ENCODE measurements at regions not wholly inside any gene's neighbourhood (a gene's known extent, or its start where the extent isn't known, plus 50 kb on each side); places are given as distances from the start of the nearest gene placed in this dataset.

GRCh38 chr3:168583977-168584376 lies 488.3 kb upstream of the GOLIM4 start:
- H3K9me3 Mint-ChIP-seq, result peaks cover 0 to 3% of the 10 kb centered on the region in 2 donors
- no peaks in the 10 kb centered on the region for H3K36me3 Mint-ChIP-seq (ENCODE audit: insufficient read depth in 2 of 2)
- no peaks in the 10 kb centered on the region for H3K4me1 Mint-ChIP-seq (ENCODE audit: low read depth)
- no peaks in the 10 kb centered on the region for H3K27me3 Mint-ChIP-seq (ENCODE audit: low read depth)
- DNase-seq (no peak), ATAC-seq (replicated peaks in 1 of 2) (no peak)
- no peak overlapping the region for H3K27ac Mint-ChIP-seq
- no peak overlapping the region for H3K4me3 Mint-ChIP-seq

DNA sequence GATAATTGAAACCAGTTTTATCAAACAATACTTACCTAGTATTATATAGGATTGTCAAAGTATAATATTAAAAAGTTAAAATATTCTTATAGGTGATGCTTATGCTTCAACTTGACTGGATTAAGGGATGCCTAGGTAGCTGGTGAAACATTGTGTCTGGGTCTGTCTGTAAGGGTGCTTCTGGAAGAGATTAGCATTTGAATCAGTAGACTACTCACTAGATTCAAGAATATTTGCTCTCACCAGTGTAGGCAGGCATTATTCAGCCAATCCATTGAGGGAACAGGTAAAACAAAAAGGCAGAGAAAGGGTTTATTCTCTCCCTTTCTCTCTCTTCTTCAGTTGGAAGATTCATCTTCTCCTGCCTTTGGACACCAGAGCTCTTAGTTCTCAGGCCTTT lies 486.8 kb upstream of the GOLIM4 start:
- Mint-ChIP-seq H3K27me3 (ENCODE audit: low read depth) (no peaks in the 10 kb centered on the region), H3K36me3 (ENCODE audit: insufficient read depth in 2 of 2) (no peaks in the 10 kb centered on the region), H3K4me3 (no peak overlapping the region), H3K9me3 (peaks cover 0 to 3% of the 10 kb centered on the region in 2 donors), H3K4me1 (ENCODE audit: low read depth) (no peaks in the 10 kb centered on the region), H3K27ac (no peak overlapping the region)
- no peak for ATAC-seq (replicated peaks in 1 of 2)
- no peak for DNase-seq

GRCh38 chr3:168581771-168582225 lies 486.1 kb upstream of the GOLIM4 start:
- no peak overlapping the region for H3K27ac Mint-ChIP-seq
- H3K9me3 Mint-ChIP-seq, result peaks cover 0 to 3% of the 10 kb centered on the region in 2 donors
- no peaks in the 10 kb centered on the region for H3K36me3 Mint-ChIP-seq (ENCODE audit: insufficient read depth in 2 of 2)
- ATAC-seq (replicated peaks in 1 of 2) (no peak), DNase-seq (no peak)
- no peaks in the 10 kb centered on the region for H3K27me3 Mint-ChIP-seq (ENCODE audit: low read depth)
- H3K4me1 Mint-ChIP-seq (ENCODE audit: low read depth), result no peaks in the 10 kb centered on the region
- no peak overlapping the region for H3K4me3 Mint-ChIP-seq

DNA sequence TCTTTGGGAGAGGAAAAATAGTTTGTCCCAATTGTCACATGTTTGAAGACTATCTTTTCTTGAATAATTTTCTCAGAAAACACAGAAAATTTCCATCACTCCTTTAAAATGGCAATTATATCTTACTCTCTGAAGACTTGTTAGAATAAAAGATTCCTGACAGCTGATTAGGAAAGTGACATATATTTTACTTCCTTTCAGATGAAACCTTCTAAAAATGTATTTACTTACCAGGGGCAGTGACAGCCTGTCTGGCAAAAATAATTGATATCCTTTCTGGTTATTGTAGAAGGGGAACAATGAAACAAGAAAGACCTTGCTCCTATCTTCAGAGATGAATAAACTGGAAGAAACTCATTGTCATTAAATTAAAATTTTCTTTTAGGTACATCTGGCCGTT lies 483.3 kb upstream of the GOLIM4 start:
- Mint-ChIP-seq H3K9me3 (peaks cover 0 to 2% of the 10 kb centered on the region in 2 donors), H3K36me3 (ENCODE audit: insufficient read depth in 2 of 2) (no peaks in the 10 kb centered on the region), H3K4me3 (no peak overlapping the region), H3K27ac (no peak overlapping the region), H3K4me1 (ENCODE audit: low read depth) (no peaks in the 10 kb centered on the region), H3K27me3 (ENCODE audit: low read depth) (no peaks in the 10 kb centered on the region)
- DNase-seq (no peak), ATAC-seq (replicated peaks in 1 of 2) (no peak)

- Mint-ChIP-seq H3K36me3 (ENCODE audit: insufficient read depth in 2 of 2) (no peaks in the 10 kb centered on the region), H3K9me3 (peaks cover 0 to 2% of the 10 kb centered on the region in 2 donors), H3K4me1 (ENCODE audit: low read depth) (no peaks in the 10 kb centered on the region), H3K27ac (no peak overlapping the region), H3K4me3 (no peak overlapping the region), H3K27me3 (ENCODE audit: low read depth) (no peaks in the 10 kb centered on the region)
- DNase-seq (no peak), ATAC-seq (replicated peaks in 1 of 2) (no peak)
These were observed 480.0 kb upstream of the GOLIM4 start for GRCh38 chr3:168575750-168576149.

- Mint-ChIP-seq H3K36me3 (ENCODE audit: insufficient read depth in 2 of 2) (no peaks in the 10 kb centered on the region), H3K4me1 (ENCODE audit: low read depth) (no peaks in the 10 kb centered on the region), H3K27me3 (ENCODE audit: low read depth) (no peaks in the 10 kb centered on the region), H3K9me3 (peaks cover 0 to 2% of the 10 kb centered on the region in 2 donors), H3K4me3 (no peak overlapping the region), H3K27ac (no peak overlapping the region)
- no peak for DNase-seq
- no peak for ATAC-seq (replicated peaks in 1 of 2)
These were observed 478.9 kb upstream of the GOLIM4 start for GRCh38 chr3:168574455-168575158.

- no peaks in the 10 kb centered on the region for H3K4me1 Mint-ChIP-seq (ENCODE audit: low read depth)
- no peak overlapping the region for H3K4me3 Mint-ChIP-seq
- ATAC-seq (replicated peaks in 1 of 2) (no peak), DNase-seq (no peak)
- H3K9me3 Mint-ChIP-seq, result peaks cover 0 to 2% of the 10 kb centered on the region in 2 donors
- no peaks in the 10 kb centered on the region for H3K27me3 Mint-ChIP-seq (ENCODE audit: low read depth)
- H3K36me3 Mint-ChIP-seq (ENCODE audit: insufficient read depth in 2 of 2), result no peaks in the 10 kb centered on the region
- H3K27ac Mint-ChIP-seq, result no peak overlapping the region
These were observed 474.9 kb upstream of the GOLIM4 start for GRCh38 chr3:168570404-168571155.

- no peak overlapping the region for H3K27ac Mint-ChIP-seq
- DNase-seq, result no peak
- ATAC-seq (replicated peaks in 1 of 2), result no peak
- H3K4me1 Mint-ChIP-seq (ENCODE audit: low read depth), result no peaks in the 10 kb centered on the region
- no peaks in the 10 kb centered on the region for H3K27me3 Mint-ChIP-seq (ENCODE audit: low read depth)
- H3K9me3 Mint-ChIP-seq, result peaks cover 1 to 2% of the 10 kb centered on the region in 2 donors
- H3K4me3 Mint-ChIP-seq, result no peak overlapping the region
- H3K36me3 Mint-ChIP-seq (ENCODE audit: insufficient read depth in 2 of 2), result no peaks in the 10 kb centered on the region
These were observed 463.1 kb upstream of the GOLIM4 start for GRCh38 chr3:168558728-168559411.

- peaks cover 0 to 2% of the 10 kb centered on the region in 2 donors for H3K36me3 Mint-ChIP-seq (ENCODE audit: insufficient read depth in 2 of 2)
- H3K4me3 Mint-ChIP-seq, result no peak overlapping the region
- H3K9me3 Mint-ChIP-seq, result peaks cover 0 to 2% of the 10 kb centered on the region in 2 donors
- H3K4me1 Mint-ChIP-seq (ENCODE audit: low read depth), result no peaks in the 10 kb centered on the region
- DNase-seq, result no peak
- no peak overlapping the region for H3K27ac Mint-ChIP-seq
- no peak for ATAC-seq (replicated peaks in 1 of 2)
- H3K27me3 Mint-ChIP-seq (ENCODE audit: low read depth), result no peaks in the 10 kb centered on the region
These were observed 456.5 kb upstream of the GOLIM4 start for GRCh38 chr3:168552251-168552650.

DNA sequence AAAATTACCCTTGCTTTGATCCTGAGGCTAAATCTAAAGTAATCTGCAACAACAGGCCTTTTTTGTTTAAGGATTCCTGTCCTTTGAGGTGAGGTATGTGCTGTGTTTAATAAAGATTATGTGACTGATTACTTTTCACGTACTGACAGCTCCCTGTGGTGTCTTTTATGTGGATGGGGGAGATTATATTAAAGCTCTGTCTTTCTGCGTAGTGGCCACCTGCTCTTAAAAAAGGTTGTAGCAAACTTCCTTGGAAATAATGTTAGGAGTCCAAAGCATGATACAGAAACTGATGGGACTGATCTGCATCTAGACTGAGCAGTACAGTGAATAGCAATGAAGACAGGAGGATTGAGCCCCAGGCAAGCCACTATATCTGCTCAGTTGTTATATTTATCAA lies 453.0 kb upstream of the GOLIM4 start:
- peaks cover 0 to 2% of the 10 kb centered on the region in 2 donors for H3K36me3 Mint-ChIP-seq (ENCODE audit: insufficient read depth in 2 of 2)
- peaks cover 2 to 4% of the 10 kb centered on the region in 2 donors for H3K9me3 Mint-ChIP-seq
- no peak overlapping the region for H3K27ac Mint-ChIP-seq
- no peak for ATAC-seq (replicated peaks in 1 of 2)
- H3K27me3 Mint-ChIP-seq (ENCODE audit: low read depth), result no peaks in the 10 kb centered on the region
- no peak for DNase-seq
- H3K4me1 Mint-ChIP-seq (ENCODE audit: low read depth), result no peaks in the 10 kb centered on the region
- no peak overlapping the region for H3K4me3 Mint-ChIP-seq

DNA sequence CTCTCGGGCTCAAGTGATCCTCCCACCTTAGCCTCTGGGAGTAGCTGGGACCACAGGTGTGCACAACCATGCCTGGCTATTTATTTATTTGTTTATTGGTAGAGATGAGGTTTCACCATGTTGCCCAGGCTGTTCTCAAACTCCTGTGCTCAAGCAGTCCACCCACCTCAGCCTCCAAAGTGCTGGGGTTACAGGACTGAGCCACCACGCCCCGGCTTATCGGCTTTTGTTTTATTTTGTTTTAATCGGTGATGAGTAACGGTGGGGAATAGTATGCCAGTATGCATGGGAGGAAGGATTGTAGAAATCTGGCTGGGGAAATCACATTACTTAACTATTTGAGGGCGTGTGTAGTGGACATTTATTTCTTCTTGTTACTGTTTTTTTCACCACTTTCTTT lies 451.0 kb upstream of the GOLIM4 start:
- peaks cover 2 to 6% of the 10 kb centered on the region in 2 donors for H3K9me3 Mint-ChIP-seq
- ATAC-seq (replicated peaks in 1 of 2), result no peak

GRCh38 chr3:168545591-168545990 lies 449.9 kb upstream of the GOLIM4 start:
- H3K4me1 Mint-ChIP-seq (ENCODE audit: low read depth), result no peaks in the 10 kb centered on the region
- no peak overlapping the region for H3K4me3 Mint-ChIP-seq
- no peak for ATAC-seq (replicated peaks in 1 of 2)
- peaks cover 2 to 8% of the 10 kb centered on the region in 2 donors for H3K9me3 Mint-ChIP-seq
- no peaks in the 10 kb centered on the region for H3K36me3 Mint-ChIP-seq (ENCODE audit: insufficient read depth in 2 of 2)
- DNase-seq, result no peak
- H3K27ac Mint-ChIP-seq, result no peak overlapping the region
- no peaks in the 10 kb centered on the region for H3K27me3 Mint-ChIP-seq (ENCODE audit: low read depth)

More for the DNA sequence above, 451.0 kb upstream of the GOLIM4 start:
- no peak overlapping the region for H3K27ac Mint-ChIP-seq
- no peak for DNase-seq
- H3K27me3 Mint-ChIP-seq (ENCODE audit: low read depth), result no peaks in the 10 kb centered on the region
- no peak overlapping the region for H3K4me3 Mint-ChIP-seq
- no peaks in the 10 kb centered on the region for H3K4me1 Mint-ChIP-seq (ENCODE audit: low read depth)
- peaks cover 0 to 2% of the 10 kb centered on the region in 2 donors for H3K36me3 Mint-ChIP-seq (ENCODE audit: insufficient read depth in 2 of 2)

Data from activated T-cell treated with anti-CD3 and anti-CD28 coated beads, Interleukin-2, amount 50 U/mL, for 72 hours (primary cell).